ENCODE measurements at regions not wholly inside any gene's neighbourhood (a gene's known extent, or its start where the extent isn't known, plus 50 kb on each side); places are given as distances from the start of the nearest gene placed in this dataset.
"Not testable (repeated sequence)": the region's sequence is repeated elsewhere in the genome, so short reads cannot be mapped to it uniquely, and the experiment has no call there.

DNA sequence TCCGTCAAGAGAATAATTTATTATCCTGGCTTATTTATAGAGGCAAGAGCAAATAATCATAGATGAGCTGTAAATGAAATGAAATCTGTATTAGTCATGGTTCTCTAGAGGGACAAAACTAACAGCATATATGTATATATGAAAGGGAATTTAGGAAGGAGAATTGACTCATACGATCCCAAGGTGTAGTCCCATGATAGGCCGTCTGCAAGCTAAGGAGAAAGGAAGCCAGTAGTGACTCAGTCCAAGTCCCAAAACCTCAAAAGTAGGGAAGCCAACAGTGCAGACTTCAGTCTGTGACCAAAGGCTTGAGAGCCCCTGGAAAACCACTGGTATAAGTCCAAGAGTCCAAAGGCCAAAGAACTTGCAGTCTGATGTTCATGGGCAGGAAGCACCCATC is 515.9 kb upstream of the CYLC2 start:
- H3K36me3 ChIP-seq, result no peaks in the 10 kb centered on the region
- no peaks in the 10 kb centered on the region for H3K9me3 ChIP-seq
- H3K27ac ChIP-seq, result no peak overlapping the region
- no peaks in the 10 kb centered on the region for H3K27me3 ChIP-seq
- H3K4me3 ChIP-seq, result no peak overlapping the region
- 79 to 82% methylated on average over 3 of the region's 3 CpGs for WGBS, 2 donors
- ATAC-seq (ENCODE audit: low FRiP score in 2 of 2) (no peak), DNase-seq (no peak)
- H3K4me1 ChIP-seq, result no peaks in the 10 kb centered on the region
- no peak for TF ChIP-seq EP300 (IDR thresholded peaks at IDR 0.05)

- Histone ChIP-seq H3K9me3 (no peaks in the 10 kb centered on the region), H3K27ac (no peak overlapping the region), H3K4me1 (no peaks in the 10 kb centered on the region), H3K4me3 (no peak overlapping the region), H3K36me3 (no peaks in the 10 kb centered on the region), H3K27me3 (no peaks in the 10 kb centered on the region)
- TF ChIP-seq POLR2AphosphoS5 (IDR thresholded peaks at IDR 0.05) (no peak), EP300 (IDR thresholded peaks at IDR 0.05) (no peak), POLR2A (IDR thresholded peaks at IDR 0.05) (no peak)
- TF ChIP-seq, protein P1, sequence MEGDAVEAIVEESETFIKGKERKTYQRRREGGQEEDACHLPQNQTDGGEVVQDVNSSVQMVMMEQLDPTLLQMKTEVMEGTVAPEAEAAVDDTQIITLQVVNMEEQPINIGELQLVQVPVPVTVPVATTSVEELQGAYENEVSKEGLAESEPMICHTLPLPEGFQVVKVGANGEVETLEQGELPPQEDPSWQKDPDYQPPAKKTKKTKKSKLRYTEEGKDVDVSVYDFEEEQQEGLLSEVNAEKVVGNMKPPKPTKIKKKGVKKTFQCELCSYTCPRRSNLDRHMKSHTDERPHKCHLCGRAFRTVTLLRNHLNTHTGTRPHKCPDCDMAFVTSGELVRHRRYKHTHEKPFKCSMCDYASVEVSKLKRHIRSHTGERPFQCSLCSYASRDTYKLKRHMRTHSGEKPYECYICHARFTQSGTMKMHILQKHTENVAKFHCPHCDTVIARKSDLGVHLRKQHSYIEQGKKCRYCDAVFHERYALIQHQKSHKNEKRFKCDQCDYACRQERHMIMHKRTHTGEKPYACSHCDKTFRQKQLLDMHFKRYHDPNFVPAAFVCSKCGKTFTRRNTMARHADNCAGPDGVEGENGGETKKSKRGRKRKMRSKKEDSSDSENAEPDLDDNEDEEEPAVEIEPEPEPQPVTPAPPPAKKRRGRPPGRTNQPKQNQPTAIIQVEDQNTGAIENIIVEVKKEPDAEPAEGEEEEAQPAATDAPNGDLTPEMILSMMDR (IDR thresholded peaks at IDR 0.05), result no peak
- DNase-seq (no peak), ATAC-seq (ENCODE audit: low FRiP score in 2 of 2) (no peak)
- 68 to 69% methylated on average over 2 of the region's 2 CpGs for WGBS, 2 donors
Measured at GRCh38 chr9:102474357-102474756, 520.8 kb upstream of the CYLC2 start.

GRCh38 chr9:102469430-102469829 is 525.7 kb upstream of the CYLC2 start:
- ATAC-seq (ENCODE audit: low FRiP score in 2 of 2), result not testable (repeated sequence)

DNA sequence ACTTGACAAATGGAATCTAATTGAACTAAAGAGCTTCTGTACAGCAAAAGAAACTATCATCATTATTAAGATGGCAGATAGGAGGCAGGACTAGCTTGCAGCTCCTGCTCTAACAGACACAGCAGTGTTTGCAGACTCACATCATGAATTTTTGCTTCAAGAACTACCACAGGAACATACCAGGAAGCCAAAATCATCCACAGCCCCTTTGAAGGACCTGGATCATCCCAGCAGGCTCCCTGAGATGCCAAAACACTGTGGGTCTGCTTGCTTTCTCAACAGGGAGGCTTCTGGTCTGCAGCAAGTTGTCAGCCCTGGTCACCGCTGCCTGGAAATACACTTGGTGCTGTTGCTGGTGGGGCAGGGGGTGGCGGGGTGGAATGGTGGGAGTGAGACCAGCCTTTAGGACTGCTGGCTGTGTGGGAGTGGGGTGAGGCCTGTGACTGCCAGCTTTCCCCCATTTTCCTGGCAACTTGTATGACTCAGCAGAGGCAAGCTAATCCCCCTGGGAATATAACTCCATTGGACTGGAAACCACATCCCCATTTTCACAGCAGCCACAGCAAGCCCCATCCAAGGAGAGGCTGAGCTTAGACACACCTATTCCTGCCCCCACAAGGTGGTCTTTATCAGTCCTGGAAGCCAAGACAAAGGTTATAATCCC is 533.8 kb upstream of the CYLC2 start:
- Histone ChIP-seq H3K4me3 (no peak overlapping the region), H3K27me3 (no peaks in the 10 kb centered on the region), H3K4me1 (no peaks in the 10 kb centered on the region), H3K9me3 (no peaks in the 10 kb centered on the region), H3K36me3 (no peaks in the 10 kb centered on the region), H3K27ac (no peak overlapping the region)
- DNase-seq (peak in 1 of 2 donors; percentile 8), ATAC-seq (ENCODE audit: low FRiP score in 2 of 2) (no peak)
- TF ChIP-seq POLR2A (IDR thresholded peaks at IDR 0.05), result no peak
- TF ChIP-seq POLR2AphosphoS5 (IDR thresholded peaks at IDR 0.05), result no peak
- no peak for TF ChIP-seq EP300 (IDR thresholded peaks at IDR 0.05)
- TF ChIP-seq, protein P1 (IDR thresholded peaks at IDR 0.05), result no peak
- 93% methylated on average over 2 of the region's 2 CpGs; no CpG with 5 or more reads in 1 of the 2 donors for WGBS, 2 donors

More at GRCh38 chr9:102469430-102469829, 525.7 kb upstream of the CYLC2 start:
- 96 to 100% methylated on average over 7 of the region's 7 CpGs for WGBS, 2 donors
- H3K4me1 ChIP-seq, H3K27ac ChIP-seq, H3K4me3 ChIP-seq, H3K27me3 ChIP-seq, DNase-seq, H3K9me3 ChIP-seq, H3K36me3 ChIP-seq: not testable (repeated sequence)

DNA sequence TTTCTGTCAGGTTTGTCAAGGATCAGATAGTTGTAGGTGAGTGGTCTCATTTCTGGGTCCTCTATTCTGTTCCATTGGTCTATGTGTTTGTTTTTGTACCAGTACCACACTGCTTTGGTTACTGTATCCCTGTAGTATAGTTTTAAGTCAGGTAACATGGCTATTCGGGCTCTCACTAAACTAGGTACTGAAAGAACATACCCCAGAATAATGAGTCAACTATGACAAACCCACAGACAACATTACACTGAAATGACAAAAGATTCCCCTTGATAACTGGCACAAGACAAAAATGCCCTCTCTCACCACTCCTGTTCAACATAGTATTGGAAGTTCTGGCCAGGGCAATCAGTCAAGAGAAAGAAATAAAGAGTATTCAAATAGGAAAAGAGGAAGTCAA is 535.3 kb upstream of the CYLC2 start:
- H3K4me1 ChIP-seq, result no peaks in the 10 kb centered on the region
- no peaks in the 10 kb centered on the region for H3K27me3 ChIP-seq
- H3K36me3 ChIP-seq, result no peaks in the 10 kb centered on the region
- TF ChIP-seq POLR2A (IDR thresholded peaks at IDR 0.05), result no peak
- no peak for TF ChIP-seq POLR2AphosphoS5 (IDR thresholded peaks at IDR 0.05)
- TF ChIP-seq, protein P1 (IDR thresholded peaks at IDR 0.05), result no peak
- no peak for TF ChIP-seq EP300 (IDR thresholded peaks at IDR 0.05)
- DNase-seq (no peak), ATAC-seq (ENCODE audit: low FRiP score in 2 of 2) (no peak)
- no peaks in the 10 kb centered on the region for H3K9me3 ChIP-seq
- 65 to 78% methylated on average over 1 of the region's 1 CpG for WGBS, 2 donors
- H3K4me3 ChIP-seq, result no peak overlapping the region
- no peak overlapping the region for H3K27ac ChIP-seq

GRCh38 chr9:102456562-102456961 is 538.6 kb upstream of the CYLC2 start:
- Histone ChIP-seq H3K36me3 (no peaks in the 10 kb centered on the region), H3K4me1 (no peaks in the 10 kb centered on the region), H3K4me3 (no peak overlapping the region), H3K27ac (no peak overlapping the region), H3K9me3 (no peaks in the 10 kb centered on the region), H3K27me3 (no peaks in the 10 kb centered on the region)
- WGBS, 2 donors, result 82 to 83% methylated on average over 1 of the region's 1 CpG
- TF ChIP-seq, protein P1 (IDR thresholded peaks at IDR 0.05), result no peak
- no peak for TF ChIP-seq POLR2AphosphoS5 (IDR thresholded peaks at IDR 0.05)
- no peak for ATAC-seq (ENCODE audit: low FRiP score in 2 of 2)
- DNase-seq, result no peak

Measured in upper lobe of left lung (tissue), 6 donors.